ENCODE measurements at regions not wholly inside any gene's neighbourhood (a gene's known extent, or its start where the extent isn't known, plus 50 kb on each side); places are given as distances from the start of the nearest gene placed in this dataset.

DNA sequence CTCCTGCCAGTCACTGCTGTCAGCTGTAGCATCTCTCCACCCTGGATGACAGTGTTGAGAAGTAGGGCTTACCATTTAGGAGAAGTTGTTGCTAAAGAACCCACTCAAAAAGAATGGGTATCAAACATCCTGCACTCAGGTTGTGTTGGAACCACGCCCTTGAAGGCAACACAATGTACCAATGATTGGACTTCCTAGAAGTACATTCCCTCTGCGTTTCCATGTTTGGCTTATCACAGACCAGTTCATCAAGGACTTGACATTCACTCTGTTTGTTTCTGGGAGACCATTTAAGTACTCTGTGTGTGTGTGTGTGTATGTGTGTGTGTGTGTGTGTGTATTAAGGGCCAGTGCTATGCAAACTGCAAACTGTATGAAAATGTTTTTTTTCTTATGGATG lies 200.6 kb upstream of the GATB start:
- H4K20me1 ChIP-seq (ENCODE audit: insufficient read depth, low read length, poor library complexity, severe bottlenecking), result no peaks in the 10 kb centered on the region

DNA sequence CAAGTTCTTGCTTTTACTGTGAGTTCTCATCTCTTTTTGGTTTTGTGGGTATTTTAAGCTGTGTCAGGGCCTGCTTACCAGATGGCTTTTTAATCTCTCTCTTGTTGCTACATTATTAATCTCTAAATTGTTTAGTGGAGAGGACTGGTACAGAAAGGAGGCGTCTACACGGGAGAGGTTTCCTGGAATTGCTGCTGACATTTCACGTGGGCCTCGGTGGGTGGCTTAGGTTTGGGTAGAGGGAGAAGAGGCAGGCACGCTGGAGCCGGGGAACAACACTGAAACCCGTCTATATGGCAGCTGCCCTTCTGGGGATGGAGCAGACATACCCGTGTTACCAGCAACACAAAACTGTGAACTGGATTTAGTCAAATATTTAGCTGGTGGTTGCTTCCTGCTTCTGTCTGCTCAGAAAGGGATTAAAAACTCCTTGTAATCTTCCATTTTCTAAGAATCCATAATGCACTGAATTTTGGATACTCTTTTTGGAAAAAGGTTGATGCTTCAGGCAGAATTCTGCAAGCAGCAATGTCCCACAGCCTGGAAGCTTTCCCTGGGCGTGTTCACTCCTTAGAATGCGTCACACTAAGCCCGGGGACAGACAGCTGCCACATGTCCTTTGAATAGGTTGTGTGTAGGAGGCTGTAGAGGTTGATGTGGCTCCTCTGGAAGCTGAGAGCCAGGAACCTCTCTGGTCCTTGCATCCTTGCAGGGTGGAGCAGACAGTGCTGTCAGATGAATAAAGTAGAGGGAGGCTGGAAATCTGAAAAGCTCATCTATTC lies 199.8 kb upstream of the GATB start:
- H3K9me3 ChIP-seq (ENCODE audit: insufficient read depth, low read depth, low read length), result no peaks in the 10 kb centered on the region
- H3K9me2 ChIP-seq (replicated peaks; ENCODE audit: low read depth, low read length), result no peaks in the 10 kb centered on the region
- no peaks in the 10 kb centered on the region for H4K20me1 ChIP-seq (ENCODE audit: insufficient read depth, low read length, poor library complexity, severe bottlenecking)
- no peaks in the 10 kb centered on the region for H3F3A ChIP-seq (ENCODE audit: low read depth)
- no peaks in the 10 kb centered on the region for H3K4me1 ChIP-seq (ENCODE audit: insufficient read depth, low read length, poor library complexity, severe bottlenecking)
- no peaks in the 10 kb centered on the region for H3K79me2 ChIP-seq (ENCODE audit: insufficient read depth, low read length)
- no peak overlapping the region for H3K4me3 ChIP-seq (ENCODE audit: low read length, poor library complexity, severe bottlenecking)
- H3K27me3 ChIP-seq (ENCODE audit: insufficient read depth, low read length, poor library complexity, severe bottlenecking), result no peaks in the 10 kb centered on the region
- no peak overlapping the region for H3K9ac ChIP-seq (ENCODE audit: low read depth, low read length, poor library complexity, severe bottlenecking)
- H2AFZ ChIP-seq (ENCODE audit: low read length), result no peak overlapping the region; the same call in 1 of the 2 replicates
- TF ChIP-seq, protein P1, sequence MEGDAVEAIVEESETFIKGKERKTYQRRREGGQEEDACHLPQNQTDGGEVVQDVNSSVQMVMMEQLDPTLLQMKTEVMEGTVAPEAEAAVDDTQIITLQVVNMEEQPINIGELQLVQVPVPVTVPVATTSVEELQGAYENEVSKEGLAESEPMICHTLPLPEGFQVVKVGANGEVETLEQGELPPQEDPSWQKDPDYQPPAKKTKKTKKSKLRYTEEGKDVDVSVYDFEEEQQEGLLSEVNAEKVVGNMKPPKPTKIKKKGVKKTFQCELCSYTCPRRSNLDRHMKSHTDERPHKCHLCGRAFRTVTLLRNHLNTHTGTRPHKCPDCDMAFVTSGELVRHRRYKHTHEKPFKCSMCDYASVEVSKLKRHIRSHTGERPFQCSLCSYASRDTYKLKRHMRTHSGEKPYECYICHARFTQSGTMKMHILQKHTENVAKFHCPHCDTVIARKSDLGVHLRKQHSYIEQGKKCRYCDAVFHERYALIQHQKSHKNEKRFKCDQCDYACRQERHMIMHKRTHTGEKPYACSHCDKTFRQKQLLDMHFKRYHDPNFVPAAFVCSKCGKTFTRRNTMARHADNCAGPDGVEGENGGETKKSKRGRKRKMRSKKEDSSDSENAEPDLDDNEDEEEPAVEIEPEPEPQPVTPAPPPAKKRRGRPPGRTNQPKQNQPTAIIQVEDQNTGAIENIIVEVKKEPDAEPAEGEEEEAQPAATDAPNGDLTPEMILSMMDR (conservative IDR thresholded peaks at IDR 0.05; ENCODE audit: low read length), result no peak
- no peak for TF ChIP-seq EZH2phosphoT487 (IDR thresholded peaks at IDR 0.05; ENCODE audit: borderline replicate concordance)
- H3K36me3 ChIP-seq (ENCODE audit: insufficient read depth, low read length), result no peaks in the 10 kb centered on the region
- H3K4me2 ChIP-seq (ENCODE audit: low read depth, low read length, poor library complexity, severe bottlenecking), result no peak overlapping the region

More for the DNA sequence above, 200.6 kb upstream of the GATB start:
- Histone ChIP-seq H3K9ac (ENCODE audit: low read depth, low read length, poor library complexity, severe bottlenecking) (no peak overlapping the region), H2AFZ (ENCODE audit: low read length) (no peak overlapping the region), H3K4me1 (ENCODE audit: insufficient read depth, low read length, poor library complexity, severe bottlenecking) (peaks cover 4% of the 10 kb centered on the region), H3K9me2 (replicated peaks; ENCODE audit: low read depth, low read length) (no peaks in the 10 kb centered on the region), H3K79me2 (ENCODE audit: insufficient read depth, low read length) (no peaks in the 10 kb centered on the region), H3K4me2 (ENCODE audit: low read depth, low read length, poor library complexity, severe bottlenecking) (no peak overlapping the region), H3K4me3 (ENCODE audit: low read length, poor library complexity, severe bottlenecking) (no peak overlapping the region), H3K36me3 (ENCODE audit: insufficient read depth, low read length) (no peaks in the 10 kb centered on the region), H3F3A (ENCODE audit: low read depth) (no peaks in the 10 kb centered on the region), H3K9me3 (ENCODE audit: insufficient read depth, low read depth, low read length) (no peaks in the 10 kb centered on the region), H3K27me3 (ENCODE audit: insufficient read depth, low read length, poor library complexity, severe bottlenecking) (no peaks in the 10 kb centered on the region)
- TF ChIP-seq EZH2phosphoT487 (IDR thresholded peaks at IDR 0.05; ENCODE audit: borderline replicate concordance), result no peak
- TF ChIP-seq, protein P1 (conservative IDR thresholded peaks at IDR 0.05; ENCODE audit: low read length), result no peak

DNA sequence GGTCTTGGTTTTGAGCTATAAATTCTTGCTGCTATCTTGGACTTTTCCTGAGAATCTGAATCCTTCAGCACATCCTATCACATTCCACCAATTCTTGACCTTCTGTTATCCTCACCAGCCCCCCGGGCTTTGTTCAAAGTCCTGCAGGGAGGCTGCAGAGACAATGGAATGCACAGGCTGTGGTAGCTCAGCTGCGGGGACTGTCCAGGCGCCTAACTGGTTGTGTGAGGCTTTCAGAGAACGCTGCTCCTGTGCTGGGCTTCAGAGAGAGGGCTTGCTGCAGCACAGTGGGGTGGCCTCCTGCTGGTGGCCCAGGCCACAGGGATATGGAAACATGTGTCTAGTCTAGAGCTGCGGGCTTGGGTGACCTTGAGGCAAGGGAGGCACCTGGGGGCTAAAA lies 196.3 kb upstream of the GATB start:
- Histone ChIP-seq H3K9me3 (ENCODE audit: insufficient read depth, low read depth, low read length) (no peaks in the 10 kb centered on the region), H3K79me2 (ENCODE audit: insufficient read depth, low read length) (no peaks in the 10 kb centered on the region), H3K9ac (ENCODE audit: low read depth, low read length, poor library complexity, severe bottlenecking) (no peak overlapping the region), H2AFZ (ENCODE audit: low read length) (no peak overlapping the region), H3K27me3 (ENCODE audit: insufficient read depth, low read length, poor library complexity, severe bottlenecking) (no peaks in the 10 kb centered on the region), H3K4me2 (ENCODE audit: low read depth, low read length, poor library complexity, severe bottlenecking) (no peak overlapping the region), H3K9me2 (replicated peaks; ENCODE audit: low read depth, low read length) (no peaks in the 10 kb centered on the region), H3F3A (ENCODE audit: low read depth) (no peaks in the 10 kb centered on the region), H3K4me3 (ENCODE audit: low read length, poor library complexity, severe bottlenecking) (no peak overlapping the region), H4K20me1 (ENCODE audit: insufficient read depth, low read length, poor library complexity, severe bottlenecking) (no peaks in the 10 kb centered on the region), H3K4me1 (ENCODE audit: insufficient read depth, low read length, poor library complexity, severe bottlenecking) (no peaks in the 10 kb centered on the region), H3K36me3 (ENCODE audit: insufficient read depth, low read length) (no peaks in the 10 kb centered on the region)
- TF ChIP-seq EZH2phosphoT487 (IDR thresholded peaks at IDR 0.05; ENCODE audit: borderline replicate concordance), result no peak
- TF ChIP-seq, protein P1 (conservative IDR thresholded peaks at IDR 0.05; ENCODE audit: low read length), result no peak

Data from Loucy (cell line).